ENCODE measurements at regions not wholly inside any gene's neighbourhood (a gene's known extent, or its start where the extent isn't known, plus 50 kb on each side); places are given as distances from the start of the nearest gene placed in this dataset.

GRCh38 chr3:105040026-105040622 lies 326.6 kb upstream of the ALCAM start:
- DNase-seq (ENCODE audit: low read depth), result no peak
- no peak overlapping the region for H3K4me3 ChIP-seq (ENCODE audit: low read depth, low read length)
- TF ChIP-seq, protein P1, sequence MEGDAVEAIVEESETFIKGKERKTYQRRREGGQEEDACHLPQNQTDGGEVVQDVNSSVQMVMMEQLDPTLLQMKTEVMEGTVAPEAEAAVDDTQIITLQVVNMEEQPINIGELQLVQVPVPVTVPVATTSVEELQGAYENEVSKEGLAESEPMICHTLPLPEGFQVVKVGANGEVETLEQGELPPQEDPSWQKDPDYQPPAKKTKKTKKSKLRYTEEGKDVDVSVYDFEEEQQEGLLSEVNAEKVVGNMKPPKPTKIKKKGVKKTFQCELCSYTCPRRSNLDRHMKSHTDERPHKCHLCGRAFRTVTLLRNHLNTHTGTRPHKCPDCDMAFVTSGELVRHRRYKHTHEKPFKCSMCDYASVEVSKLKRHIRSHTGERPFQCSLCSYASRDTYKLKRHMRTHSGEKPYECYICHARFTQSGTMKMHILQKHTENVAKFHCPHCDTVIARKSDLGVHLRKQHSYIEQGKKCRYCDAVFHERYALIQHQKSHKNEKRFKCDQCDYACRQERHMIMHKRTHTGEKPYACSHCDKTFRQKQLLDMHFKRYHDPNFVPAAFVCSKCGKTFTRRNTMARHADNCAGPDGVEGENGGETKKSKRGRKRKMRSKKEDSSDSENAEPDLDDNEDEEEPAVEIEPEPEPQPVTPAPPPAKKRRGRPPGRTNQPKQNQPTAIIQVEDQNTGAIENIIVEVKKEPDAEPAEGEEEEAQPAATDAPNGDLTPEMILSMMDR (IDR thresholded peaks at IDR 0.05; ENCODE audit: low read depth, low read length, missing control alignments), result no peak

- DNase-seq (ENCODE audit: low read depth), result no peak
- TF ChIP-seq, protein P1 (IDR thresholded peaks at IDR 0.05; ENCODE audit: low read depth, low read length, missing control alignments), result no peak
- H3K4me3 ChIP-seq (ENCODE audit: low read depth, low read length), result no peak overlapping the region
These were observed 324.1 kb upstream of the ALCAM start for GRCh38 chr3:105042586-105042985.

DNA sequence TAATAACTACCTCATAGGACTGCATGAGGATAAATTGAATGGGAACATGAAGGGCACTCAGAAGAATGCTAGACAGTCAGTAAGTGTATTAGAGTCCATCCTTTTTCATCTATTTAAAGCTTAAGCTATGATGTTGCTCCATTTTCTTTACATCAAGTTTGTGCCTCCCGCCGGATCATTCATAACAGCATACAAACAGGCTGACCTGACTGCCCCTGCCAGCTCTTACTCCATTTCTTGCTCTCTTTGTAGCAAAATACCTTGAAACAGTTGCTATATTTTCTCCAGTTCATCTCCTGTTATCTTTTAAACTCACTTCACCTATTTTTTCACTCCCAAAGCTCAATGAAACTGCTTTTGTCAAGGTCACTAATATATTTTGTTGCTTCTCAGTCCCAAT lies 315.6 kb upstream of the ALCAM start:
- no peak for DNase-seq (ENCODE audit: low read depth)
- TF ChIP-seq, protein P1 (IDR thresholded peaks at IDR 0.05; ENCODE audit: low read depth, low read length, missing control alignments), result no peak
- H3K4me3 ChIP-seq (ENCODE audit: low read depth, low read length), result no peak overlapping the region

- DNase-seq (ENCODE audit: low read depth), result no peak
- no peak overlapping the region for H3K4me3 ChIP-seq (ENCODE audit: low read depth, low read length)
- TF ChIP-seq, protein P1 (IDR thresholded peaks at IDR 0.05; ENCODE audit: low read depth, low read length, missing control alignments), result no peak
These were observed 314.7 kb upstream of the ALCAM start for GRCh38 chr3:105051972-105052371.

DNA sequence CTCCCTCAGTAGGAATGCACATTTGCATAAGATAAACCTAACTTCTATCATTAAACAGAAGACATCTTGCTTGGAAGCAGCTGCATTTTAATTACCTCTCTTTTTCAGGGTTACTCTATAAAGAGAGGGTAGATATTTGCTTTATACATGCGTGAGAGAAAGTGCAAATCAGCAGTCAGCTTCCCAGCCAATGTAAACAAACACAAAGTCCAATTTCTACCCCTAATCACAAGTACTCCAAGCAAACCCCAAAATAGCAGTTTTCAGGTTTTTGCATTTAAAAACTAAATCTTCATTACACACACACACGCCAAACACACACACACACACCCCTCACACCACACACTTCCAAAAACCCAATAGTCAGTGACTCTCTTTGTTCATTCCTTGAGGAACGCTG lies 303.9 kb upstream of the ALCAM start:
- TF ChIP-seq, protein P1 (IDR thresholded peaks at IDR 0.05; ENCODE audit: low read depth, low read length, missing control alignments), result no peak
- H3K4me3 ChIP-seq (ENCODE audit: low read depth, low read length), result no peak overlapping the region
- no peak for DNase-seq (ENCODE audit: low read depth)

DNA sequence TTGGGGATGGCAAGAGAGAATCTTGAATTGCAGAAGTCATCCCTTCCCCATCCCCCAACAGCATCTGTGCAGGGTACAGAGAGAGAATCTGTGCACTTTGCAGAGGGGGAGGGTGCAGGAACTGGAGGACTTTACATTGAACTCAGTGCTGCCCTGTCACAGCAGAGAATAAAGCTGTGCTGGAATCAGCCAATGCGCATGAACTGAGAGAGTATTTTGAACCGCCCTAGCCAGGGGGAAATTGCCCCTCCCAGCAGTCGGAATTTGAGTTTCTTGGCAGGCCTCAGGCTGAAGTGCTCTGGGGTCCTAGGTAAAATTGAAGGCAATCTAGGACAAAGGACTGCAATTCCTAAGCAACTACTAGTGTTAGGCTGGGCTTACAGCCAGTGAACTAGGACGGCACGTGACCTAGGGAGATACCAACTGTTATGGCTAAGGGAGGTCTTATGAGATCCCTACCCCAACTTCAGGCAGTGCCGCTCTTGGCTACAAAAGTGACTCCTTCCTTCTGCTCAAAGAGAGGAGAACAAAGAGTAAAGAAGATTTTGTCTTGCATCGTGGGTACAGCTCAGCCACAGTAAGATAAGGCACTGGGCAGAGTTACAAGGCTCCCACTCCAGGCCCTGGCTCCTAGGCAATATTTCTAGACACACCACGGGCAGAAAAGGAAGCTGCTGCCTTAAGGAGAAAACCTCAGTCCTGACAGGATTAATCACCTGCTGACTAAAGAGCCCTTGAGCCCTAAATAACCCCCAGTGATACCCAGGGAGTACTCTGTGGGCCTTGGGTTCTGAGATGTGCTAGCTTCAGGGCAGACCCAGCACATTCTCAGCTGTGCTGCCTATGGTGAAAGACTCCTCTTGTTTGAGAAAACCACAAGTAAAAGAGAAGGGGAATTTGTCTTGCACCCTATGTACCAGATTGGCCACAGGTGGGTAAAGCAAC lies 300.5 kb upstream of the ALCAM start:
- TF ChIP-seq, protein P1 (IDR thresholded peaks at IDR 0.05; ENCODE audit: low read depth, low read length, missing control alignments), result no peak
- no peak for DNase-seq (ENCODE audit: low read depth)
- no peak overlapping the region for H3K4me3 ChIP-seq (ENCODE audit: low read depth, low read length)

Measured in GM12864 (cell line).